Erythroblast (primary cell): ENCODE measurements at regions not wholly inside any gene's neighbourhood (a gene's known extent, or its start where the extent isn't known, plus 50 kb on each side); places are given as distances from the start of the nearest gene placed in this dataset.

Experiments
- GATA1 ChIP-seq: IDR thresholded peaks from 2 replicates; pipeline ENCODE4 v1.6.1; 2011; ENCODE audit warnings: low read depth, mild to moderate bottlenecking, control low read depth, low read length, moderate library complexity
- POLR2A ChIP-seq: IDR thresholded peaks from 2 replicates; pipeline ENCODE4 v1.6.1; 2011; ENCODE audit warnings: mild to moderate bottlenecking, low read length

- TF ChIP-seq POLR2A = no peak
- no peak for TF ChIP-seq GATA1
Measured at GRCh38 chr11:11074686-11075335, 217.0 kb upstream of the ZBED5 start.
